ENCODE measurements at regions not wholly inside any gene's neighbourhood (a gene's known extent, or its start where the extent isn't known, plus 50 kb on each side); places are given as distances from the start of the nearest gene placed in this dataset.

- Histone ChIP-seq H3K27me3 (replicated peaks; ENCODE audit: insufficient read depth) (no peaks in the 10 kb centered on the region), H3K4me3 (no peak overlapping the region), H3K36me3 (no peaks in the 10 kb centered on the region), H3K27ac (no peak overlapping the region), H3K4me1 (replicated peaks) (no peaks in the 10 kb centered on the region), H3K9me3 (no peaks in the 10 kb centered on the region)
- intact Hi-C loops (cut with DNase I) = no loop called here
- no peak for DNase-seq (ENCODE audit: low spot score)
- no peak for TF ChIP-seq POLR2AphosphoS5 (IDR thresholded peaks at IDR 0.05)
- no peak for TF ChIP-seq POLR2A (IDR thresholded peaks at IDR 0.05)
- no peak for TF ChIP-seq CTCF (IDR thresholded peaks at IDR 0.05)
Measured at GRCh38 chr5:23372177-23372576, 135.2 kb upstream of the PRDM9 start.

- Histone ChIP-seq H3K27ac (no peak overlapping the region), H3K9me3 (no peaks in the 10 kb centered on the region), H3K36me3 (no peaks in the 10 kb centered on the region), H3K4me3 (no peak overlapping the region), H3K27me3 (replicated peaks; ENCODE audit: insufficient read depth) (no peaks in the 10 kb centered on the region), H3K4me1 (replicated peaks) (no peaks in the 10 kb centered on the region)
- TF ChIP-seq CTCF (IDR thresholded peaks at IDR 0.05) (no peak), POLR2A (IDR thresholded peaks at IDR 0.05) (no peak), POLR2AphosphoS5 (IDR thresholded peaks at IDR 0.05) (no peak)
- 67% methylated on average over 3 of the region's 3 CpGs for WGBS
- DNase-seq (ENCODE audit: low spot score) = no peak
- intact Hi-C loops (cut with DNase I) = no loop called here
Measured at GRCh38 chr5:23368393-23368792, 139.0 kb upstream of the PRDM9 start.

- no peaks in the 10 kb centered on the region for H3K9me3 ChIP-seq
- no peak for DNase-seq (ENCODE audit: low spot score)
- intact Hi-C loops (cut with DNase I) = no loop called here
- H3K4me3 ChIP-seq = no peak overlapping the region
- no peaks in the 10 kb centered on the region for H3K4me1 ChIP-seq (replicated peaks)
- 15% methylated on average over 1 of the region's 1 CpG for WGBS
- TF ChIP-seq POLR2AphosphoS5 (IDR thresholded peaks at IDR 0.05) (no peak), CTCF (IDR thresholded peaks at IDR 0.05) (no peak), POLR2A (IDR thresholded peaks at IDR 0.05) (no peak)
- H3K27ac ChIP-seq = no peak overlapping the region
- no peaks in the 10 kb centered on the region for H3K27me3 ChIP-seq (replicated peaks; ENCODE audit: insufficient read depth)
- no peaks in the 10 kb centered on the region for H3K36me3 ChIP-seq
Measured at GRCh38 chr5:23367874-23368273, 139.5 kb upstream of the PRDM9 start.

GRCh38 chr5:23353286-23353685, 154.1 kb upstream of the PRDM9 start:
- DNase-seq (ENCODE audit: low spot score) = no peak
- WGBS = 93% methylated on average over 3 of the region's 3 CpGs
- Histone ChIP-seq H3K9me3 (no peaks in the 10 kb centered on the region), H3K27ac (no peak overlapping the region), H3K4me1 (replicated peaks) (no peaks in the 10 kb centered on the region), H3K27me3 (replicated peaks; ENCODE audit: insufficient read depth) (no peaks in the 10 kb centered on the region), H3K36me3 (no peaks in the 10 kb centered on the region), H3K4me3 (no peak overlapping the region)
- TF ChIP-seq CTCF (IDR thresholded peaks at IDR 0.05) (no peak), POLR2AphosphoS5 (IDR thresholded peaks at IDR 0.05) (no peak), POLR2A (IDR thresholded peaks at IDR 0.05) (no peak)
- intact Hi-C loops (cut with DNase I) = no loop called here

GRCh38 chr5:23352446-23352845, 155.0 kb upstream of the PRDM9 start:
- intact Hi-C loops (cut with DNase I) = no loop called here
- DNase-seq (ENCODE audit: low spot score) = no peak
- WGBS = 58% methylated on average over 8 of the region's 8 CpGs
- H3K4me1 ChIP-seq (replicated peaks) = no peaks in the 10 kb centered on the region
- H3K36me3 ChIP-seq = no peaks in the 10 kb centered on the region
- H3K27ac ChIP-seq = no peak overlapping the region
- no peak overlapping the region for H3K4me3 ChIP-seq
- TF ChIP-seq CTCF (IDR thresholded peaks at IDR 0.05) (no peak), POLR2A (IDR thresholded peaks at IDR 0.05) (no peak), POLR2AphosphoS5 (IDR thresholded peaks at IDR 0.05) (no peak)
- H3K27me3 ChIP-seq (replicated peaks; ENCODE audit: insufficient read depth) = no peaks in the 10 kb centered on the region
- H3K9me3 ChIP-seq = no peaks in the 10 kb centered on the region

Measured in prostate gland (tissue), 2 donors.